Stomach (tissue), 8 donors: ENCODE measurements at regions not wholly inside any gene's neighbourhood (a gene's known extent, or its start where the extent isn't known, plus 50 kb on each side); places are given as distances from the start of the nearest gene placed in this dataset.
A peak's percentile ranks its signal among the peaks of the same experiment; 100 is the strongest.

ENCODE experiments used
- DNase-seq, 2 donors: peaks; one replicate each; pipeline versions ENCODE4 v3.0.0 to v3.0.0-alpha.2; 2013 to 2019
- H3K27ac ChIP-seq, 5 donors: fragments of 200-600 bp in 4 of 5; sonication (generic) in 4 of 5; one replicate each; pipeline ENCODE4 v1.5.1; 2013 to 2019; ENCODE audit warnings: mild to moderate bottlenecking in 1 of 5, moderate library complexity in 1 of 5
- H3K27me3 ChIP-seq, 3 donors: fragments of 200-600 bp; sonication (generic); one replicate each; pipeline ENCODE4 v1.5.1; 2017 to 2019; ENCODE audit warnings: mixed run types in 1 of 3
- H3K36me3 ChIP-seq, 4 donors: fragments of 200-600 bp; sonication (generic); 1 replicate in 3 of 4; 2 replicates in 1 of 4; pipeline ENCODE4 v1.5.1; 2016 to 2019
- H3K4me1 ChIP-seq, 4 donors: fragments of 200-600 bp; sonication (generic); one replicate each; pipeline ENCODE4 v1.5.1; 2016 to 2019
- H3K4me3 ChIP-seq, 4 donors: fragments of 200-600 bp; sonication (generic) in 3 of 4; one replicate each; pipeline ENCODE4 v1.5.1; 2016 to 2019; ENCODE audit warnings: mild to moderate bottlenecking in 1 of 4
- H3K9me3 ChIP-seq, 4 donors: fragments of 200-600 bp; sonication (generic); one replicate each; pipeline ENCODE4 v1.5.1; 2016 to 2019
- CTCF ChIP-seq, 7 experiments: fragments of 450-650 bp in 4 of 7; fragments of 200-600 bp in 3 of 7; sonication (generic) in 3 of 7; IDR thresholded peaks; one replicate each; pipeline ENCODE4 v1.5.1; 2016 to 2019; ENCODE audit warnings: antibody characterized with exemption in 7 of 7, control low read depth in 2 of 7, mild to moderate bottlenecking in 1 of 7
- EP300 ChIP-seq: sonication (generic); formaldehyde crosslinking; IDR thresholded peaks from one replicate; pipeline ENCODE4 v1.6.1; 2017; ENCODE audit warnings: antibody characterized with exemption
- POLR2A ChIP-seq, 4 donors: fragments of 450-650 bp; IDR thresholded peaks; one replicate each; pipeline ENCODE4 v1.6.1; 2016; ENCODE audit warnings: antibody characterized with exemption in 4 of 4, control low read depth in 2 of 4, mild to moderate bottlenecking in 1 of 4, moderate library complexity in 1 of 4
- POLR2AphosphoS5 ChIP-seq, 3 donors: sonication (generic); formaldehyde crosslinking; IDR thresholded peaks; one replicate each; pipeline ENCODE4 v1.6.1; 2016; ENCODE audit warnings: antibody characterized with exemption in 3 of 3
- WGBS, 5 donors: extraction: QIAGEN DNeasy Blood & Tissue Kit in 3 of 5; methylation state at CpG; one replicate each; pipeline versions ENCODE4 v1.1.5 to v1.1.7; 2013 to 2018; 5-methylcytosine and 5-hydroxymethylcytosine counted together
- intact Hi-C: fragments of 100-400 bp; cut with DNase I; formaldehyde crosslinking; loops from one replicate; pipeline ENCODE4 v1.15.1; 2023; ENCODE audit warnings: low total_unique reads
- donor health status: healthy with polysubstance abuse.
- donor health status: Bipolar disorder and iron deficiency.
- donor health status: healthy.

- Histone ChIP-seq H3K4me3 (no peak overlapping the region), H3K27me3 (no peaks in the 10 kb centered on the region), H3K4me1 (no peaks in the 10 kb centered on the region), H3K9me3 (no peaks in the 10 kb centered on the region), H3K27ac (no peak overlapping the region), H3K36me3 (no peaks in the 10 kb centered on the region)
- TF ChIP-seq CTCF (IDR thresholded peaks at IDR 0.05): no peak
- no peak for TF ChIP-seq EP300
- no peak for TF ChIP-seq POLR2A (IDR thresholded peaks at IDR 0.05)
- TF ChIP-seq POLR2AphosphoS5 (IDR thresholded peaks at IDR 0.05): no peak
- intact Hi-C loops: no loop called here
- DNase-seq: peak in 1 of 2 donors; percentile 16
- 53 to 78% (median 62%) methylated on average over 1 of the region's 1 CpG for WGBS, 5 donors
These were observed 81.7 kb upstream of the PDE10A start for GRCh38 chr6:165744555-165745228.

GRCh38 chr6:165743366-165743898 lies 80.4 kb upstream of the PDE10A start:
- Histone ChIP-seq H3K36me3 (no peaks in the 10 kb centered on the region), H3K9me3 (no peaks in the 10 kb centered on the region), H3K4me3 (no peak overlapping the region), H3K27me3 (no peaks in the 10 kb centered on the region), H3K4me1 (no peaks in the 10 kb centered on the region), H3K27ac (no peak overlapping the region)
- 74 to 88% (median 82%) methylated on average over 6 of the region's 6 CpGs for WGBS, 5 donors
- DNase-seq: no peak
- TF ChIP-seq EP300: no peak
- no peak for TF ChIP-seq CTCF (IDR thresholded peaks at IDR 0.05)
- TF ChIP-seq POLR2A (IDR thresholded peaks at IDR 0.05): no peak
- no peak for TF ChIP-seq POLR2AphosphoS5 (IDR thresholded peaks at IDR 0.05)
- intact Hi-C loops: no loop called here

- DNase-seq: no peak
- no peak overlapping the region for H3K4me3 ChIP-seq
- intact Hi-C loops: no loop called here
- no peaks in the 10 kb centered on the region for H3K27me3 ChIP-seq
- no peaks in the 10 kb centered on the region for H3K4me1 ChIP-seq
- H3K27ac ChIP-seq: no peak overlapping the region
- WGBS, 5 donors: 81 to 89% (median 84%) methylated on average over 7 of the region's 7 CpGs
- H3K36me3 ChIP-seq: no peaks in the 10 kb centered on the region
- peaks cover 0 to 5% (median 2%) of the 10 kb centered on the region in 4 donors for H3K9me3 ChIP-seq
- TF ChIP-seq CTCF (IDR thresholded peaks at IDR 0.05): no peak
- TF ChIP-seq POLR2AphosphoS5 (IDR thresholded peaks at IDR 0.05): no peak
- no peak for TF ChIP-seq EP300
- no peak for TF ChIP-seq POLR2A (IDR thresholded peaks at IDR 0.05)
These were observed 79.0 kb upstream of the PDE10A start for GRCh38 chr6:165742047-165742446.

- intact Hi-C loops: no loop called here
- no peaks in the 10 kb centered on the region for H3K4me1 ChIP-seq
- no peak overlapping the region for H3K27ac ChIP-seq
- peaks cover 0 to 5% (median 2%) of the 10 kb centered on the region in 4 donors for H3K9me3 ChIP-seq
- no peaks in the 10 kb centered on the region for H3K36me3 ChIP-seq
- H3K4me3 ChIP-seq: no peak overlapping the region
- no peak for DNase-seq
- no peak for TF ChIP-seq EP300
- TF ChIP-seq POLR2A (IDR thresholded peaks at IDR 0.05): no peak
- TF ChIP-seq POLR2AphosphoS5 (IDR thresholded peaks at IDR 0.05): no peak
- TF ChIP-seq CTCF (IDR thresholded peaks at IDR 0.05): no peak
- 56 to 94% (median 84%) methylated on average over 1 of the region's 1 CpG for WGBS, 5 donors
- H3K27me3 ChIP-seq: no peaks in the 10 kb centered on the region
These were observed 74.4 kb upstream of the PDE10A start for GRCh38 chr6:165737396-165737795.
